HepG2 (cell line): ENCODE measurements at regions not wholly inside any gene's neighbourhood (a gene's known extent, or its start where the extent isn't known, plus 50 kb on each side); places are given as distances from the start of the nearest gene placed in this dataset.
"Not testable (repeated sequence)": the region's sequence is repeated elsewhere in the genome, so short reads cannot be mapped to it uniquely, and the experiment has no call there.

Experiments
- ATAC-seq: fragments of 200-7000 bp; cut with Tn5 transposase; 3 replicates; pipeline ENCODE4 v1.9.1; 2020; ENCODE audit warnings: mild to moderate bottlenecking, moderate library complexity
- BruUV-seq: library from RNA; stranded (reverse); fragments of 400-500 nt; replicated peaks from 2 replicates; lab custom pipeline; 2021; lab: Mats Ljungman, UMichigan
- CTCF ChIA-PET: fragments of 300-600 bp; formaldehyde crosslinking; extraction: SDS; loops from one replicate; lab custom pipeline; 2021; ENCODE audit warnings: low total read pairs, inconsistent platforms, low intra/inter-chr PET ratio; lab: Yijun Ruan, JAX
- POLR2A ChIA-PET: fragments of 350-600 bp; sonication (Branson Sonifier 250); formaldehyde crosslinking; loops from one replicate; lab custom pipeline; 2020; ENCODE audit warnings: antibody characterized with exemption, inconsistent platforms; lab: Yijun Ruan, JAX
- DNase-seq: peaks from one replicate; pipeline ENCODE4 v3.0.0-alpha.2; 2015; ENCODE audit warnings: low spot score
- FAIRE-seq: peaks from 3 replicates; lab custom pipeline; 2011; peaks lifted over from hg19 to GRCh38; lab: Jason Lieb, UNC
- H2AFZ ChIP-seq: one replicate; pipeline ENCODE4 v1.6.1; 2011; ENCODE audit warnings: low read length, inconsistent platforms
- H3K27ac ChIP-seq: fragments of 300-600 bp; 3 replicates; pipeline ENCODE4 v1.8.0; 2011; ENCODE audit warnings: mixed run types, mild to moderate bottlenecking, mixed read lengths, low read length, inconsistent platforms; ENCODE audit not compliant: insufficient read depth; ENCODE audit errors: extremely low read length
- H3K27me3 ChIP-seq, 2 experiments: fragments of 200-600 bp in 1 of 2; 2 replicates in 1 of 2; 3 replicates in 1 of 2; pipeline versions ENCODE4 v1.6.0 to v1.8.0; 2011; ENCODE audit warnings: low read length in 2 of 2, mild to moderate bottlenecking in 2 of 2, moderate library complexity in 2 of 2, inconsistent platforms in 1 of 2; ENCODE audit not compliant: insufficient read depth in 2 of 2, control insufficient read depth in 1 of 2
- H3K36me3 ChIP-seq, 2 experiments: fragments of 200-600 bp in 1 of 2; replicated peaks in 1 of 2; 2 replicates in 1 of 2; 3 replicates in 1 of 2; pipeline versions ENCODE4 v1.5.1 to v1.8.0; 2011; ENCODE audit warnings: low read length in 2 of 2, inconsistent platforms in 1 of 2; ENCODE audit not compliant: insufficient read depth in 2 of 2, control insufficient read depth in 1 of 2
- H3K4me1 ChIP-seq: 2 replicates; pipeline ENCODE4 v1.5.1; 2012; ENCODE audit warnings: low read length, inconsistent platforms; ENCODE audit not compliant: insufficient read depth
- H3K4me2 ChIP-seq: 2 replicates; pipeline ENCODE4 v1.6.0; 2011; ENCODE audit warnings: low read depth, low read length, inconsistent platforms
- H3K4me3 ChIP-seq, 3 experiments: fragments of 200-600 bp in 1 of 3; sonication (generic), shearing (Covaris generic) in 1 of 3; replicated peaks in 1 of 3; 2 replicates each; pipeline ENCODE4 v1.5.1; 2011 to 2016; ENCODE audit warnings: low read length in 3 of 3, inconsistent platforms in 2 of 3, low read depth in 2 of 3, mild to moderate bottlenecking in 2 of 3, control low read depth in 1 of 3, mixed read lengths in 1 of 3; ENCODE audit not compliant: insufficient read depth in 1 of 3
- H3K79me2 ChIP-seq: one replicate; pipeline ENCODE4 v1.6.1; 2011; ENCODE audit warnings: low read length, inconsistent platforms; ENCODE audit not compliant: insufficient read depth
- H3K9ac ChIP-seq: 2 replicates; pipeline ENCODE4 v1.6.0; 2011; ENCODE audit warnings: mild to moderate bottlenecking, low read depth, low read length, inconsistent platforms; ENCODE audit not compliant: insufficient read depth
- H3K9me3 ChIP-seq: 2 replicates; pipeline ENCODE4 v1.5.1; 2012; ENCODE audit warnings: mild to moderate bottlenecking, low read length
- H4K20me1 ChIP-seq: 2 replicates; pipeline ENCODE4 v1.6.0; 2011; ENCODE audit warnings: inconsistent platforms, mild to moderate bottlenecking, low read length, moderate library complexity; ENCODE audit not compliant: insufficient read depth
- CSRNP1 ChIP-seq: sonication (generic); formaldehyde crosslinking; IDR thresholded peaks from 2 replicates; pipeline ENCODE4 v1.8.1; 2023; ENCODE audit warnings: mild to moderate bottlenecking, missing genetic modification reagents
- FOXC1 ChIP-seq: sonication (generic); formaldehyde crosslinking; IDR thresholded peaks from 2 replicates; pipeline ENCODE4 v1.8.0; 2022; ENCODE audit warnings: mild to moderate bottlenecking, missing genetic modification reagents, borderline replicate concordance
- HOXD1 ChIP-seq: sonication (generic); formaldehyde crosslinking; IDR thresholded peaks from 2 replicates; pipeline ENCODE4 v1.5.0; 2020; ENCODE audit warnings: missing genetic modification reagents
- KDM1A ChIP-seq: IDR thresholded peaks from 2 replicates; pipeline ENCODE4 v1.6.1; 2016; ENCODE audit warnings: missing compliant biosample characterization
- KMT2A ChIP-seq: sonication (generic); formaldehyde crosslinking; IDR thresholded peaks from 2 replicates; pipeline ENCODE4 v1.4.0; 2020; ENCODE audit warnings: missing genetic modification reagents
- NPAS2 ChIP-seq: sonication (generic); formaldehyde crosslinking; IDR thresholded peaks from 2 replicates; pipeline ENCODE4 v1.8.0; 2022; ENCODE audit warnings: mild to moderate bottlenecking, missing genetic modification reagents, borderline replicate concordance
- PPARG ChIP-seq: conservative IDR thresholded peaks from 2 replicates; pipeline ENCODE4 v1.6.1; 2016; ENCODE audit warnings: missing biosample characterization, missing genetic modification reagents
- ZNF264 ChIP-seq: sonication (generic); formaldehyde crosslinking; IDR thresholded peaks from 2 replicates; pipeline ENCODE4 v1.4.0; 2020; ENCODE audit warnings: missing genetic modification reagents
- ZNF333 ChIP-seq: sonication (generic); formaldehyde crosslinking; IDR thresholded peaks from 2 replicates; pipeline ENCODE4 v1.4.0; 2020; ENCODE audit warnings: mild to moderate bottlenecking, missing genetic modification reagents, borderline replicate concordance
- ZSCAN31 ChIP-seq: sonication (generic); formaldehyde crosslinking; IDR thresholded peaks from 2 replicates; pipeline ENCODE4 v1.5.0; 2020; ENCODE audit warnings: low read depth, mild to moderate bottlenecking, missing genetic modification reagents
- WGBS: methylation state at CpG from one replicate; pipeline ENCODE4 v1.1.6; 2017; ENCODE audit warnings: low lambda C conversion rate; 5-methylcytosine and 5-hydroxymethylcytosine counted together
- in situ Hi-C: cut with HindIII; loops from 2 replicates; pipeline ENCODE4 v1.10.0; 2017; ENCODE audit warnings: low pct_unique_long_range_greater_than_20kb; ENCODE audit not compliant: extremely low pct_ligation_motif_present
- intact Hi-C: fragments of 100-400 bp; cut with micrococcal nuclease; formaldehyde crosslinking; loops from one replicate; pipeline ENCODE4 v1.10.0; 2022; ENCODE audit not compliant: unreplicated experiment
- TF ChIP-seq, protein P1 (sequence below): sonication (generic); formaldehyde crosslinking; IDR thresholded peaks from 2 replicates; pipeline ENCODE4 v1.5.0; 2020; ENCODE audit warnings: missing genetic modification reagents
- TF ChIP-seq, protein P2 (sequence below): sonication (generic); formaldehyde crosslinking; IDR thresholded peaks from 2 replicates; pipeline ENCODE4 v1.8.0; 2022; ENCODE audit warnings: mild to moderate bottlenecking, missing genetic modification reagents; ENCODE audit not compliant: insufficient replicate concordance

DNA sequence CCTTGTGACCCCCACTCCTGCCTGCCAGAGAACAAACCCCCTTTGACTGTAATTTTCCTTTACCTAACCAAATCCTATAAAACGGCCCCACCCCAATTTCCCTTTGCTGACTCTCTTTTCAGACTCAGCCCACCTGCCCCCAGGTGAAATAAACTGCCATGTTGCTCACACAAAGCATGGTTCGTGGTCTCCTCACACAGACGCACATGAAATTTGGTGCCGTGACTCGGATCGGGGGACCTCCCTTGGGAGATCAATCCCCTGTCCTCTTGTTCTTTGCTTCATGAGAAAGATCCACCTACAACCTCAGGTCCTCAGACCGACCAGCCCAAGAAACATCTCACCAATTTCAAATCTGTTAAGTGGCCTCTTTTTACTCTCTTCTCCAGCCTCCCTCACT is 179.0 kb downstream of the RASEF start:
- H3K27me3 ChIP-seq, BruUV-seq, H3K4me1 ChIP-seq, DNase-seq, H3K36me3 ChIP-seq, H3K79me2 ChIP-seq, H2AFZ ChIP-seq, POLR2A ChIA-PET, in situ Hi-C loops, FAIRE-seq, H4K20me1 ChIP-seq, H3K27ac ChIP-seq, ATAC-seq, CTCF ChIA-PET, H3K9ac ChIP-seq, H3K4me2 ChIP-seq, H3K4me3 ChIP-seq, H3K9me3 ChIP-seq, intact Hi-C loops: not testable (repeated sequence)
- 43% methylated on average over 7 of the region's 7 CpGs for WGBS

GRCh38 chr9:82890401-82890800 is 172.5 kb downstream of the RASEF start:
- Histone ChIP-seq H3K27ac (no peak overlapping the region), H3K9ac (no peak overlapping the region), H3K9me3 (no peaks in the 10 kb centered on the region), H3K36me3 (no peaks in the 10 kb centered on the region), H4K20me1 (no peaks in the 10 kb centered on the region), H3K4me3 (no peak overlapping the region), H3K4me2 (no peak overlapping the region), H3K27me3 (no peaks in the 10 kb centered on the region), H3K4me1 (no peaks in the 10 kb centered on the region), H3K79me2 (no peaks in the 10 kb centered on the region), H2AFZ (no peak overlapping the region)
- no peak for FAIRE-seq
- BruUV-seq, result no TSS peak
- CTCF ChIA-PET, result no interaction called here
- 15% methylated on average over 4 of the region's 4 CpGs for WGBS
- ATAC-seq, result no peak
- in situ Hi-C loops, result no loop called here
- DNase-seq, result no peak
- intact Hi-C loops, result no loop called here
- POLR2A ChIA-PET, result no interaction called here
- TF ChIP-seq HOXD1 (CRISPR knock-in tag) (no peak), CSRNP1 (CRISPR knock-in tag) (no peak), ZNF333 (CRISPR knock-in tag) (no peak), ZSCAN31 (CRISPR knock-in tag) (no peak), FOXC1 (CRISPR knock-in tag) (no peak), KDM1A (CRISPR knock-in tag) (no peak), NPAS2 (CRISPR knock-in tag) (no peak), ZNF264 (CRISPR knock-in tag) (no peak), PPARG (CRISPR knock-in tag) (no peak), KMT2A (CRISPR knock-in tag) (no peak)
- TF ChIP-seq, protein P1, sequence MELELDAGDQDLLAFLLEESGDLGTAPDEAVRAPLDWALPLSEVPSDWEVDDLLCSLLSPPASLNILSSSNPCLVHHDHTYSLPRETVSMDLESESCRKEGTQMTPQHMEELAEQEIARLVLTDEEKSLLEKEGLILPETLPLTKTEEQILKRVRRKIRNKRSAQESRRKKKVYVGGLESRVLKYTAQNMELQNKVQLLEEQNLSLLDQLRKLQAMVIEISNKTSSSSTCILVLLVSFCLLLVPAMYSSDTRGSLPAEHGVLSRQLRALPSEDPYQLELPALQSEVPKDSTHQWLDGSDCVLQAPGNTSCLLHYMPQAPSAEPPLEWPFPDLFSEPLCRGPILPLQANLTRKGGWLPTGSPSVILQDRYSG (CRISPR knock-in tag), result no peak
- TF ChIP-seq, protein P2, sequence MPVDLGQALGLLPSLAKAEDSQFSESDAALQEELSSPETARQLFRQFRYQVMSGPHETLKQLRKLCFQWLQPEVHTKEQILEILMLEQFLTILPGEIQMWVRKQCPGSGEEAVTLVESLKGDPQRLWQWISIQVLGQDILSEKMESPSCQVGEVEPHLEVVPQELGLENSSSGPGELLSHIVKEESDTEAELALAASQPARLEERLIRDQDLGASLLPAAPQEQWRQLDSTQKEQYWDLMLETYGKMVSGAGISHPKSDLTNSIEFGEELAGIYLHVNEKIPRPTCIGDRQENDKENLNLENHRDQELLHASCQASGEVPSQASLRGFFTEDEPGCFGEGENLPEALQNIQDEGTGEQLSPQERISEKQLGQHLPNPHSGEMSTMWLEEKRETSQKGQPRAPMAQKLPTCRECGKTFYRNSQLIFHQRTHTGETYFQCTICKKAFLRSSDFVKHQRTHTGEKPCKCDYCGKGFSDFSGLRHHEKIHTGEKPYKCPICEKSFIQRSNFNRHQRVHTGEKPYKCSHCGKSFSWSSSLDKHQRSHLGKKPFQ (CRISPR knock-in tag), result no peak
